Neutrophil (primary cell): ENCODE measurements at regions not wholly inside any gene's neighbourhood (a gene's known extent, or its start where the extent isn't known, plus 50 kb on each side); places are given as distances from the start of the nearest gene placed in this dataset.
A peak's percentile ranks its signal among the peaks of the same experiment; 100 is the strongest.

Experiments used
- H3K27ac ChIP-seq: fragments of 200-600 bp; sonication (generic); 2 replicates; pipeline ENCODE4 v1.5.1; 2016; ENCODE audit warnings: mild to moderate bottlenecking, moderate library complexity
- H3K27me3 ChIP-seq: fragments of 200-600 bp; sonication (generic); 2 replicates; pipeline ENCODE4 v1.6.0; 2016; ENCODE audit warnings: mild to moderate bottlenecking
- H3K36me3 ChIP-seq: fragments of 200-600 bp; sonication (generic); 2 replicates; pipeline ENCODE4 v1.5.1; 2017
- H3K4me1 ChIP-seq, 2 experiments: fragments of 200-600 bp in 1 of 2; sonication (generic) in 1 of 2; 1 replicate in 1 of 2; 2 replicates in 1 of 2; pipeline versions ENCODE4 v1.5.1 to v1.6.1; 2013 to 2016; ENCODE audit warnings: low read depth in 1 of 2, low read length in 1 of 2, mild to moderate bottlenecking in 1 of 2, moderate library complexity in 1 of 2; ENCODE audit not compliant: control insufficient read depth in 1 of 2, insufficient read depth in 1 of 2
- H3K4me3 ChIP-seq, 2 experiments: fragments of 200-600 bp in 1 of 2; sonication (generic) in 1 of 2; 1 replicate in 1 of 2; 2 replicates in 1 of 2; pipeline ENCODE4 v1.5.1; 2013 to 2016; ENCODE audit warnings: low read depth in 1 of 2, low read length in 1 of 2, mild to moderate bottlenecking in 1 of 2, moderate library complexity in 1 of 2
- H3K9me3 ChIP-seq: fragments of 200-600 bp; sonication (generic); 2 replicates; pipeline ENCODE4 v1.5.1; 2016
- CTCF ChIP-seq: fragments of 200-600 bp; sonication (generic); IDR thresholded peaks from 2 replicates; pipeline ENCODE4 v1.5.1; 2016; ENCODE audit warnings: antibody characterized with exemption

DNA sequence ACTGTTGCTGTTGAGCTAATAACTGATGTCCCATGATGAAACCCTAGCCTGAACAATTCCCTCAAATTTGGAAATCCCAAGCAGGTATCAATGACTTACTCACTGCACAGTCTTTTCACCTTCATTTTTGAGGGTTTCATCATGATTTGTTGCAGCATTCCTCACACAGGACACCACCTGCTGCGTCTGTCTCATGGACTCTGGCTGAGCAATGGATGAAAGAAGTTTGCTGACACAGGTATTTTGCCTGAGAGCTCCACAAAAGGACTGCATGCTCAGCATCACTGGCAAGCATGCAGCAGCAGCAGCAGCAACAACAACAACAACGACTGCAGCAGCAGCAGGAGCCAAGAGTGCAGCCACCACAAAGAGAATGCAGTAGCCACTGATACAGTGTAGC is 955.4 kb upstream of the AMELY start:
- Histone ChIP-seq H3K9me3 (no peaks in the 10 kb centered on the region), H3K4me1 (peaks cover 0 to 40% of the 10 kb centered on the region in 2 experiments), H3K27ac (no peak overlapping the region), H3K36me3 (no peaks in the 10 kb centered on the region), H3K27me3 (no peaks in the 10 kb centered on the region), H3K4me3 (no peak overlapping the region)
- TF ChIP-seq CTCF = no peak

GRCh38 chrY:7860781-7861614 is 949.4 kb upstream of the AMELY start:
- peaks cover 0 to 43% of the 10 kb centered on the region in 2 experiments for H3K4me1 ChIP-seq
- no peak overlapping the region for H3K4me3 ChIP-seq
- no peaks in the 10 kb centered on the region for H3K9me3 ChIP-seq
- TF ChIP-seq CTCF = no peak
- no peaks in the 10 kb centered on the region for H3K36me3 ChIP-seq
- H3K27me3 ChIP-seq = no peaks in the 10 kb centered on the region
- H3K27ac ChIP-seq = peak overlapping the region; percentile 69

GRCh38 chrY:7850191-7850590 is 938.6 kb upstream of the AMELY start:
- Histone ChIP-seq H3K4me1 (no peaks in the 10 kb centered on the region), H3K9me3 (no peaks in the 10 kb centered on the region), H3K36me3 (no peaks in the 10 kb centered on the region), H3K27me3 (no peaks in the 10 kb centered on the region), H3K27ac (no peak overlapping the region), H3K4me3 (no peak overlapping the region)
- no peak for TF ChIP-seq CTCF

DNA sequence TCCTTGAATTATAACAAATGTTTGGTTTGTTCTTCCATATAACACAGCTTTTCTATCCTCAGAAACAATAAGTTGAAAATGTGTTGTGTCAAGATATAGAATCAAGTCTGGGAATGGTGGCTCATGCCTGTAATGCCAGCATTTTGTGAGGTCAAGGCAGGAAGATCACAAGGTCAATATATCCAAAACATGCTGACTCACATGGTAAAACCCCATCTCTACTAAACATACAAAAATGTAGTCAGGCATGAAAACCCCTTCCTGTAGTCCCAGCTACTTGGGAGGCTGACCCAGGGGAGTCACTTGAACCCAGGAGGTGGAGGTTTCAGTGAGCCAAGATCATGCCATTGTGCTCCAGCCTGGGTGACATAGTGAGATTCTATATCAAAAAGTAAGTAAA is 934.2 kb upstream of the AMELY start:
- Histone ChIP-seq H3K27ac (no peak overlapping the region), H3K4me1 (no peaks in the 10 kb centered on the region), H3K9me3 (no peaks in the 10 kb centered on the region), H3K4me3 (no peak overlapping the region), H3K36me3 (no peaks in the 10 kb centered on the region), H3K27me3 (no peaks in the 10 kb centered on the region)
- no peak for TF ChIP-seq CTCF

- peaks cover 0 to 10% of the 10 kb centered on the region in 2 experiments for H3K4me1 ChIP-seq
- TF ChIP-seq CTCF = no peak
- H3K4me3 ChIP-seq = no peak overlapping the region
- no peak overlapping the region for H3K27ac ChIP-seq
- H3K27me3 ChIP-seq = no peaks in the 10 kb centered on the region
- H3K36me3 ChIP-seq = no peaks in the 10 kb centered on the region
- H3K9me3 ChIP-seq = no peaks in the 10 kb centered on the region
Measured at GRCh38 chrY:7837046-7837445, 925.5 kb upstream of the AMELY start.
